Erythroblast (primary cell): ENCODE measurements at regions not wholly inside any gene's neighbourhood (a gene's known extent, or its start where the extent isn't known, plus 50 kb on each side); places are given as distances from the start of the nearest gene placed in this dataset.

Source experiments
- GATA1 ChIP-seq: IDR thresholded peaks from 2 replicates; pipeline ENCODE4 v1.6.1; 2011; ENCODE audit warnings: low read depth, mild to moderate bottlenecking, control low read depth, low read length, moderate library complexity
- POLR2A ChIP-seq: IDR thresholded peaks from 2 replicates; pipeline ENCODE4 v1.6.1; 2011; ENCODE audit warnings: mild to moderate bottlenecking, low read length

DNA sequence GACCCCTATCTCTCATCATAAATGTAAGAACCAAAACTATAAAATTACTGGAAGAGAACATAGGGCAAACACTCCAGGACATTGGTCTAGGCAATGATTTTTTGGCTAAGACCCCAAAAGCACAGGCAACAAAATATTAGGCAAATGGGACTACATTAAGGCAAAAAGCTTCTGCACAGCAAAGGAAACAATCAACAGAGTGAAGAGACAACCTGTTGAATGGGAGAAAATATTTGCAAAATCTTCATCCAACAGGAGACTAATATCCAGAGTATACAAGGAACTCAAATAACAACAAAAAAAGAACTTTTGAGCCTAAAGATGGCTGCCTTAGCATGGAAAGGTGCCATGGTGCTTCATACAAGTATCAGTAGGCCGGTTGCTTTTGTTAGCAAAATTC is 111.1 kb upstream of the FMR1 start:
- no peak for TF ChIP-seq POLR2A
- TF ChIP-seq GATA1: no peak
